HG03025 (cell line): ENCODE measurements at regions not wholly inside any gene's neighbourhood (a gene's known extent, or its start where the extent isn't known, plus 50 kb on each side); places are given as distances from the start of the nearest gene placed in this dataset.
"Not testable (repeated sequence)": the region's sequence is repeated elsewhere in the genome, so short reads cannot be mapped to it uniquely, and the experiment has no call there.

Source experiments
- ATAC-seq: cut with Tn5 transposase; IDR thresholded peaks from one replicate; pipeline ENCODE4 v1.9.1; 2021; ENCODE audit warnings: mild to moderate bottlenecking, moderate library complexity; ENCODE audit not compliant: unreplicated experiment, low FRiP score

GRCh38 chr4:28312497-28312896, 1451.9 kb downstream of the STIM2 start:
- ATAC-seq: not testable (repeated sequence)

- no peak for ATAC-seq
Observed at GRCh38 chr4:28313729-28314713, 1453.4 kb downstream of the STIM2 start.

GRCh38 chr4:28317221-28317620, 1456.6 kb downstream of the STIM2 start:
- ATAC-seq: no peak

- no peak for ATAC-seq
Observed at GRCh38 chr4:28334249-28334648, 1473.6 kb downstream of the STIM2 start.

- no peak for ATAC-seq
Observed at GRCh38 chr4:28341784-28342183, 1481.1 kb downstream of the STIM2 start.

GRCh38 chr4:28350485-28350884, 1489.8 kb downstream of the STIM2 start:
- ATAC-seq: no peak

GRCh38 chr4:28351102-28351501, 1490.5 kb downstream of the STIM2 start:
- ATAC-seq: no peak

- no peak for ATAC-seq
Observed at GRCh38 chr4:28351826-28352225, 1491.2 kb downstream of the STIM2 start.

- no peak for ATAC-seq
Observed at GRCh38 chr4:28354880-28355656, 1494.4 kb downstream of the STIM2 start.

GRCh38 chr4:28357990-28358389, 1497.3 kb downstream of the STIM2 start:
- no peak for ATAC-seq

GRCh38 chr4:28358606-28359005, 1498.0 kb downstream of the STIM2 start:
- ATAC-seq: no peak

- no peak for ATAC-seq
Observed at GRCh38 chr4:28360681-28361080, 1500.0 kb downstream of the STIM2 start.

GRCh38 chr4:28362169-28362568, 1501.5 kb downstream of the STIM2 start:
- ATAC-seq: no peak

- no peak for ATAC-seq
Observed at GRCh38 chr4:28369499-28369898, 1508.9 kb downstream of the STIM2 start.

- no peak for ATAC-seq
Observed at GRCh38 chr4:28373191-28373590, 1512.5 kb downstream of the STIM2 start.

GRCh38 chr4:28373601-28374000, 1513.0 kb downstream of the STIM2 start:
- ATAC-seq: no peak

- no peak for ATAC-seq
Observed at GRCh38 chr4:28378109-28378830, 1517.6 kb downstream of the STIM2 start.

- no peak for ATAC-seq
Observed at GRCh38 chr4:28385801-28386200, 1525.2 kb downstream of the STIM2 start.

- no peak for ATAC-seq
Observed at GRCh38 chr4:28386776-28387175, 1526.1 kb downstream of the STIM2 start.

- ATAC-seq: no peak
Observed at GRCh38 chr4:28388471-28388870, 1527.8 kb downstream of the STIM2 start.

- ATAC-seq: no peak
Observed at GRCh38 chr4:28391877-28392276, 1531.2 kb downstream of the STIM2 start.
